SH-SY5Y (cell line): ENCODE measurements at regions not wholly inside any gene's neighbourhood (a gene's known extent, or its start where the extent isn't known, plus 50 kb on each side); places are given as distances from the start of the nearest gene placed in this dataset.

Experiments
- GATA2 ChIP-seq: IDR thresholded peaks from 2 replicates; pipeline ENCODE4 v1.6.1; 2011; ENCODE audit warnings: mild to moderate bottlenecking, low read depth, low read length
- GATA3 ChIP-seq: IDR thresholded peaks from 2 replicates; pipeline ENCODE4 v1.6.1; 2011; ENCODE audit warnings: low read depth, mild to moderate bottlenecking, low read length, moderate library complexity

DNA sequence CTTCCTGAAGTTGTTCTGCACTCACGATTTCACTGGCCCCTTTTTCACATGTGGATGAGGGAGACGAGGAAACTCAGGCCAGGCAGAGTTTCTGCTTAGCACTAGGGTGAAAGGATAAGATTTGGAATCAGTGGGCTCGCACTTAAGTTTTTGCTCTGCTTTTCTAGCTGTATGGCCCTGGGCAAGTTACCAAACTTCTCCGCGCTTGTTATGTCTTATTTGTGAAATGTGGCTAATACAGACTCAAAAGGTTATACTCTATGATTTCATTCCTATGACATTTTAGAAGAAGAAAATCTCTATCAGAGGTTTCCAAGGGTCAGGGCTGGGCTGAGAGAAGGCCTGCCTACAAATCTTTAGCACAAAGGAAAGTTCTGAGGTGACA is 191.9 kb upstream of the LRIG1 start:
- no peak for TF ChIP-seq GATA2
- no peak for TF ChIP-seq GATA3
